Loucy (cell line): ENCODE measurements at regions not wholly inside any gene's neighbourhood (a gene's known extent, or its start where the extent isn't known, plus 50 kb on each side); places are given as distances from the start of the nearest gene placed in this dataset.

Source experiments
- EZH2phosphoT487 ChIP-seq: fragments of 200-600 bp; IDR thresholded peaks from 2 replicates; pipeline ENCODE4 v1.6.1; 2018; ENCODE audit warnings: antibody characterized with exemption, mild to moderate bottlenecking, moderate library complexity, borderline replicate concordance
- TF ChIP-seq, protein P1 (sequence below): fragments of 200-600 bp; sonication (generic); conservative IDR thresholded peaks from 2 replicates; pipeline ENCODE4 v1.5.1; 2014; ENCODE audit warnings: mild to moderate bottlenecking, antibody characterized with exemption, low read length

DNA sequence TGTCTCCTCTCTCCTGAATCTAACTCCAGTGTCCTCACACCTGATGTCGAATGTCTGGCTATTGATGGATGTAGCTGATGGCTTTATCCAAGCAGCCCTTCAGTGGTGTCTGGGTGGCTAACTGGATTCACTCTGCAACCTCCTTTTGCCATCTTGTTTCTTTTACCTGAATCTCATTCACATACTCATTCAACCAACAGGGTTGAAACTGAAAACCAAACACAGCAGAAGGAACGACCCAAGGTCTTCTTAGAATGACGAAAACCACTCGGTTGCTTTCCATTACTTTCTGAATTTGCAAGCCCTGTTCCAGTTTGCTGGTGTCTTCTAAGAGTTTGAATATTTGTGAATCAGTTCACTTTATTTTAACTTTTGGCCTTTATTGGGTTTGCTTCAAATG is 424.3 kb upstream of the CXADR start:
- TF ChIP-seq, protein P1, sequence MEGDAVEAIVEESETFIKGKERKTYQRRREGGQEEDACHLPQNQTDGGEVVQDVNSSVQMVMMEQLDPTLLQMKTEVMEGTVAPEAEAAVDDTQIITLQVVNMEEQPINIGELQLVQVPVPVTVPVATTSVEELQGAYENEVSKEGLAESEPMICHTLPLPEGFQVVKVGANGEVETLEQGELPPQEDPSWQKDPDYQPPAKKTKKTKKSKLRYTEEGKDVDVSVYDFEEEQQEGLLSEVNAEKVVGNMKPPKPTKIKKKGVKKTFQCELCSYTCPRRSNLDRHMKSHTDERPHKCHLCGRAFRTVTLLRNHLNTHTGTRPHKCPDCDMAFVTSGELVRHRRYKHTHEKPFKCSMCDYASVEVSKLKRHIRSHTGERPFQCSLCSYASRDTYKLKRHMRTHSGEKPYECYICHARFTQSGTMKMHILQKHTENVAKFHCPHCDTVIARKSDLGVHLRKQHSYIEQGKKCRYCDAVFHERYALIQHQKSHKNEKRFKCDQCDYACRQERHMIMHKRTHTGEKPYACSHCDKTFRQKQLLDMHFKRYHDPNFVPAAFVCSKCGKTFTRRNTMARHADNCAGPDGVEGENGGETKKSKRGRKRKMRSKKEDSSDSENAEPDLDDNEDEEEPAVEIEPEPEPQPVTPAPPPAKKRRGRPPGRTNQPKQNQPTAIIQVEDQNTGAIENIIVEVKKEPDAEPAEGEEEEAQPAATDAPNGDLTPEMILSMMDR = no peak
- TF ChIP-seq EZH2phosphoT487 = no peak
